GM19463 (cell line): ENCODE measurements at regions not wholly inside any gene's neighbourhood (a gene's known extent, or its start where the extent isn't known, plus 50 kb on each side); places are given as distances from the start of the nearest gene placed in this dataset.

Experiments
- ATAC-seq: cut with Tn5 transposase; IDR thresholded peaks from one replicate; pipeline ENCODE4 v1.9.1; 2021; ENCODE audit warnings: mild to moderate bottlenecking, moderate library complexity; ENCODE audit not compliant: unreplicated experiment

GRCh38 chr1:69498711-69499110 is 69.0 kb upstream of the LRRC7 start:
- no peak for ATAC-seq

DNA sequence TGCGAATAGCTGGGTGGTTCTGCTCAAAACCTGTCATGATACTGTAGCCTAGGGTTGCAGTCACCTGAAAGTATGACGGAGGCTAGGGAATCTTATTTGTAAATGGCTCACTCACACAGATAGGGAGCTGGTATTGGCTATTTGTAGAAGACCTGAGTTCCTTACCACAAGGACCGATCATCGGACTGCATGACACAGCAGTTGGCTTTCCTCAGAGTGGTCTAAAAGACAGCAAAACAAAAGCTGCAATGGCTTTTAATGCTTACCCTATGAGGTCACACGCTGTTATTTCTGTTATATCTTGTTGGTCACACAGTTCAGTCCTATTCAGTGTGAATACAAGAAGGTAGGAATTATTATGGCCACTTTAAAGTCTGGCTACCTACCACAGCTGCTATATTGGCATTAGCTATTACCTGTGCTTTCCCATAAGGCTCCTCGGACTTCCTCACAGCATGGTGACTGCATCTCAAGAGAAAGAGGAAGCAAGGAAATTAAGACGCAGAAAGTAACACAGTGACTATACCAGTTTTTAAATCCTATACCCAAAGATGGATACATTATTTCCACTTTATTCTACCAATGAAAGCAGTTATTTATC is 68.4 kb upstream of the LRRC7 start:
- no peak for ATAC-seq

- ATAC-seq: no peak
These were observed 64.7 kb upstream of the LRRC7 start for GRCh38 chr1:69502991-69503390.

- ATAC-seq: no peak
These were observed 62.9 kb upstream of the LRRC7 start for GRCh38 chr1:69504730-69505252.

DNA sequence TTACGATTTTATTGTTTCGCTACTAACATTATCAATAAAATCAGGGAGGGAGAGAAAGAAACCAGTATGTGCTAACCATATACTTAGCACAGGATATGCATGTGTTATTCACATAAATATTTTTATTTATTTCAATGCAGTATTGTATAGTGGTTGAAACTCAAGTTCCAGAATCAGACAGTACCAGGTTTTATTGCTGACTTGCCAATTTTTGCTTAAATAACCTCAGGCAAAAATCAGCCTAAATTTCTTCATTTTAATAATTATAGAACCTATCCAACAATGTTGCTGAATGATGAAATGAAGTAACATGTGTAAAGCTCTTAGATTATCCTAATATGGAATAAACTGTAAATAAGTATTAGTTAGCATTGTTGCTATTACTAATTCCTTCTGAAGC is 61.4 kb upstream of the LRRC7 start:
- ATAC-seq: no peak

DNA sequence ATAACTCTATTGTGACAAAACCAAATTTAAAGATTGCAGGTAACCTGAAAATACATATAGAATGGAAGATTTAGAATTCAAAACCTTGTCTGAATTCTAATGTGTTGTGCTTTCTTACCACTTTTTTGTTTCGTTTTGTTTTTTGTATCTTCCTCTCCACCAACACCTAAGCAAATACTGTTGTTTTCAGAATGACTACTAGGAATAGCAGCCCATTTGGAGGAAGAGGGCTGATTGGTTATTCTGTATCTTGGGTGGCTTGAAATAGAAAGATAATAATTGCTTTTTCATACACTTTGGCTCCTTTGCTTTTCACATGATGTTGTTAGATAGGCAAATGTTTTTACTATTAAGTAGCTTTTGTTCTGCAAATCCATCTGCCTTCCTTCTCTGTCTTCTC is 61.0 kb upstream of the LRRC7 start:
- no peak for ATAC-seq

DNA sequence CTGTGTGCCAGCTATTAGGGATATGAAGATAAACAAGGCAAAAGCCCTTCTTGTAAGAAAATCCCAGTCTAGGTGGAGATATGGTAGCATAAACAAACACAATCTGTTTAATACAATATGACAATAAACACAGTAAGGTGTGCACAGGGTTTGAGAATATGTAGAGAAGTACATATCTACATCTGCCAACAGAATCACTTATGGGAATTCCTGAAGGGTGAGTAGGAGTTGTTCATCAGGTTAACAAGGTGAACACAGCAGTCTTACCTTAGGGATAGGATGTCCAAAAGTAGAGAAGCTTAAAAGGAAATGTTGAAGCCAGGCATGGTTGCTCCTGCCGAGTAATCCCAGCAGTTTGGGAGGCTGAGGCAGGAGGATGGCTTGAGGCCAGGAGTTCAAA is 57.7 kb upstream of the LRRC7 start:
- no peak for ATAC-seq

DNA sequence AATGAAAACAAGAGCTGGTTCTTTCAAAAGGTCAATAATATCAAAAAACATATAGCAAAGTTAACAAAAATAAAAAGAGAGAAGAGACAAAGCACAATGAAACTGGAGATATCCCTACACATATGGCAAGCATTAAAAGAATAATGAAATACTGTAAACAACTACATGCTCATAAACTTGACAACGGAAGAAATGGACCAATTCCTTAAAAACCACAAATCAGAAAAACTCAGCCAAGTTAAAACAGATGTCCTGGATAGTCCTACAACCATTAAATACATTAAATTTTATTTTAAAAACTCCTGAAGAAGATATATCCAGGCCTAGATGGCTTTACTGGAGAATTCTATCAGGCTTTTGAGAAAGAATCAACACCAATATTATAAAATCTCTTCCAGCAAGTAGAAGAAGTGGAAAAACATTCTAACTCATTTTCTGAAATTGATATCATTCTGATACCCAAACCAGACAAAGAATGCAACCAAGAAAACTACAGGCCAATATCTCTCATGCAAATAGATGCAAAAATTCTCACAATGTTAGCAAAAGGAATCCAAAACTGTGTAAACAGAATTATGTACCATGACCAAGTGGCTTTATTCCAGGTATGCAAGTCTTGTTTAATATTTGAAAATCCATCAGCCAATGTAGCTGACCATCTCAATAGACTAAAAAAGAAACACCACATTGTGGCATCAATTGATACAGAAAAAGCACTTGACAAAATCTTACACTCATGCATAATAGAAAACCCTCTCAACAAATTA is 56.1 kb upstream of the LRRC7 start:
- ATAC-seq: no peak

DNA sequence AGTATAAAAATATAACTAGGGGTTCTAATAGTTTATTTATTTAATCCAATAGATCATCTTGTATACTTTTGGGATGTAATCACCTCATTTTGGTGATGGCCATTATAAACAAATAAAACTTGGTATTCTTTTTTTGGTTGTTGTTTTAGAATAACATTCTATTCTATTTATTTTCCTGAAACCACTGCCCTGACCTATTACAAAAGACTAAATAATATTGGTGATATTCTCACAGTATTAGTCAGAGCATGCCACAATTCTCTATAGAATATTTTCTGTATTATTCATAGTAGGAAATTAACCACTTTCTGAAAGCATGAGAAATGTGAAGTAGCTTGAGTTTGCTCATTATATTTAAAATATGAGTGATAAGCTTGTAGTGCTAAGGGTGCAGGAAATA is 54.1 kb upstream of the LRRC7 start:
- no peak for ATAC-seq
